ENCODE measurements at regions not wholly inside any gene's neighbourhood (a gene's known extent, or its start where the extent isn't known, plus 50 kb on each side); places are given as distances from the start of the nearest gene placed in this dataset.

DNA sequence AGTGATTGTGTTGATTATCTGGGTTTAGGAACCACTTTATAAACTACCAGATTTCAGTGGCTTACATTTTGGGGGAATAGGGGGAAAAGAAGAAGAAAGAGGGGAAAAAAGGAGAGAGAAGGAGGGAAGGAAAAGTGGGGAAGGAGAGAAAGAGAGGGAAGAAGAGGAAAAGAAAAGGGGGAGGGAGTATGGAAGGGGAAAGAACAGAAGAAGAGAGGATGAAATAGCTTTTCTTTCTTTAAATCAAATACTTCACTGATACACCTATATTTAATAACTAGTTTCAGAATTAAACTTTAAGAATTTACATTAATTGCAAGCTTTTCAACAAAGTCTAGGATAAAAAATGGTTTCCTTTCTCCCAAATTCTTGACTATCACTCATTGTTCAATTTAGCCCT, 289.6 kb downstream of the SDHAF3 start:
- Histone ChIP-seq H3K27me3 (ENCODE audit: control insufficient read depth, insufficient read depth, low read length) (no peaks in the 10 kb centered on the region), H3K36me3 (ENCODE audit: control insufficient read depth, insufficient read depth, low read length) (no peaks in the 10 kb centered on the region), H3K4me3 (ENCODE audit: low read depth, low read length) (no peak overlapping the region)
- TF ChIP-seq CTCF (IDR thresholded peaks at IDR 0.05; ENCODE audit: insufficient read depth, low read length, poor library complexity, severe bottlenecking), result no peak
- DNase-seq (ENCODE audit: low read depth), result no peak

- DNase-seq (ENCODE audit: low read depth), result no peak
- TF ChIP-seq CTCF (IDR thresholded peaks at IDR 0.05; ENCODE audit: insufficient read depth, low read length, poor library complexity, severe bottlenecking), result no peak
- Histone ChIP-seq H3K27me3 (ENCODE audit: control insufficient read depth, insufficient read depth, low read length) (no peaks in the 10 kb centered on the region), H3K36me3 (ENCODE audit: control insufficient read depth, insufficient read depth, low read length) (no peaks in the 10 kb centered on the region), H3K4me3 (ENCODE audit: low read depth, low read length) (no peak overlapping the region)
Observed at GRCh38 chr7:97409346-97409745, 291.8 kb downstream of the SDHAF3 start.

GRCh38 chr7:97418312-97418711, 300.8 kb downstream of the SDHAF3 start:
- Histone ChIP-seq H3K4me3 (ENCODE audit: low read depth, low read length) (no peak overlapping the region), H3K27me3 (ENCODE audit: control insufficient read depth, insufficient read depth, low read length) (no peaks in the 10 kb centered on the region), H3K36me3 (ENCODE audit: control insufficient read depth, insufficient read depth, low read length) (no peaks in the 10 kb centered on the region)
- no peak for DNase-seq (ENCODE audit: low read depth)
- no peak for TF ChIP-seq CTCF (IDR thresholded peaks at IDR 0.05; ENCODE audit: insufficient read depth, low read length, poor library complexity, severe bottlenecking)

DNA sequence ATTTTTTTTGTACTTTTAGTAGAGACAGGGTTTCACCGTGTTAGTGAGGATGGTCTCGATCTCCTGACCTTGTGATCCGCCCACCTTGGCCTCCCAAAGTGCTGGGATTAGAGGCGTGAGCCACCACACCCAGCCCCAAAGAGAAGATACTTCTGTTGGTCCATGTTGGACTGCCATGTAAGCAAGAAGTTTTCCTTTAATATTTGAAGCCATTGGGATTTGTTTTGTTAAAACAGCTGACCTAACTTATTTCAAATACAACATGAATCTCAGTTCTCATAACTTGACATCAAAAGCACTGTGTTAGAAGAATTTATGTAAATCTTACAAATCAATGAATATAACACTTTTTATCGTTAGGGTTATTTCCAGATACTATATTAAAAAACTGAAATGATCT, 302.4 kb downstream of the SDHAF3 start:
- no peak overlapping the region for H3K4me3 ChIP-seq (ENCODE audit: low read depth, low read length)
- no peaks in the 10 kb centered on the region for H3K36me3 ChIP-seq (ENCODE audit: control insufficient read depth, insufficient read depth, low read length)
- no peak for DNase-seq (ENCODE audit: low read depth)
- TF ChIP-seq CTCF (IDR thresholded peaks at IDR 0.05; ENCODE audit: insufficient read depth, low read length, poor library complexity, severe bottlenecking), result no peak
- no peaks in the 10 kb centered on the region for H3K27me3 ChIP-seq (ENCODE audit: control insufficient read depth, insufficient read depth, low read length)

DNA sequence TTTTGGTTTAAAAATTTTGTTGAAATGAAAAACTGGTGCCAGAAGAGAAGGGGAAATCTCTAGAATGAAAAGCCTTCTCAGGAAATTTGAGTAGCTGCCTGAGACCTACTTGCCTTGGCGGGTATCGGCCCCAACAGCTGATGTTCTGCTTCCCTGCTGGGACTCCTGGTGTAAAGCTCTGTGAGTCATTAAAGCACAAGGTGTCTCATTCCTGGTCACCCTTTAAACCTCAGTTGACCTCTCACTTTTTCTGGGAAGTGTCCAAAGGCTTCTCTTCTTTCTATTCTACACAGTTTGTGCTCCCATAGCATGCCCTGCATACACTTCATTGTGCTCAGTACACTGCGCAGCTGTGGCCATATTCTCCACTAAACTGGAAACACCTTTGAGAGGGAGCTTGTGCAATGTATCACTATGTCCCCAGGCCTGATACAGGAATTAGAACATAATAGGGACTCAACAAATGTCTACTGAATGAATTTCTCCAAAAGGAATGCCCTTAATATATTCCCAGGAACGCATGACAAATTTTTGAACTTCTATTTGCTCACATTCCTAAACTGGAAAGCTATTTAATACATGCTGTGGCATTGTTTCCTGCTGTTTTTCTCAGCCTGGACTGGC, 303.9 kb downstream of the SDHAF3 start:
- DNase-seq (ENCODE audit: low read depth), result no peak
- Histone ChIP-seq H3K36me3 (ENCODE audit: control insufficient read depth, insufficient read depth, low read length) (no peaks in the 10 kb centered on the region), H3K27me3 (ENCODE audit: control insufficient read depth, insufficient read depth, low read length) (no peaks in the 10 kb centered on the region), H3K4me3 (ENCODE audit: low read depth, low read length) (no peak overlapping the region)
- no peak for TF ChIP-seq CTCF (IDR thresholded peaks at IDR 0.05; ENCODE audit: insufficient read depth, low read length, poor library complexity, severe bottlenecking)

GRCh38 chr7:97422046-97422445, 304.5 kb downstream of the SDHAF3 start:
- DNase-seq (ENCODE audit: low read depth), result no peak
- no peaks in the 10 kb centered on the region for H3K27me3 ChIP-seq (ENCODE audit: control insufficient read depth, insufficient read depth, low read length)

More at GRCh38 chr7:97422046-97422445, 304.5 kb downstream of the SDHAF3 start:
- no peak for TF ChIP-seq CTCF (IDR thresholded peaks at IDR 0.05; ENCODE audit: insufficient read depth, low read length, poor library complexity, severe bottlenecking)
- no peaks in the 10 kb centered on the region for H3K36me3 ChIP-seq (ENCODE audit: control insufficient read depth, insufficient read depth, low read length)
- no peak overlapping the region for H3K4me3 ChIP-seq (ENCODE audit: low read depth, low read length)
